Ovary (tissue), 3 donors: ENCODE measurements at regions not wholly inside any gene's neighbourhood (a gene's known extent, or its start where the extent isn't known, plus 50 kb on each side); places are given as distances from the start of the nearest gene placed in this dataset.

Source experiments
- CTCF ChIP-seq, 3 donors: fragments of 450-650 bp in 2 of 3; fragments of 200-600 bp in 1 of 3; IDR thresholded peaks; one replicate each; pipeline versions ENCODE4 v1.5.1 to v1.8.0; 2016 to 2022; ENCODE audit warnings: antibody characterized with exemption in 3 of 3, mild to moderate bottlenecking in 1 of 3
- EP300 ChIP-seq: sonication (generic); formaldehyde crosslinking; IDR thresholded peaks from one replicate; pipeline ENCODE4 v1.6.1; 2017; ENCODE audit warnings: antibody characterized with exemption
- POLR2A ChIP-seq: fragments of 450-650 bp; IDR thresholded peaks from one replicate; pipeline ENCODE4 v1.6.1; 2017; ENCODE audit warnings: antibody characterized with exemption, mild to moderate bottlenecking, moderate library complexity
- donor health status: DM: no; HTN: no; CAD: no.

DNA sequence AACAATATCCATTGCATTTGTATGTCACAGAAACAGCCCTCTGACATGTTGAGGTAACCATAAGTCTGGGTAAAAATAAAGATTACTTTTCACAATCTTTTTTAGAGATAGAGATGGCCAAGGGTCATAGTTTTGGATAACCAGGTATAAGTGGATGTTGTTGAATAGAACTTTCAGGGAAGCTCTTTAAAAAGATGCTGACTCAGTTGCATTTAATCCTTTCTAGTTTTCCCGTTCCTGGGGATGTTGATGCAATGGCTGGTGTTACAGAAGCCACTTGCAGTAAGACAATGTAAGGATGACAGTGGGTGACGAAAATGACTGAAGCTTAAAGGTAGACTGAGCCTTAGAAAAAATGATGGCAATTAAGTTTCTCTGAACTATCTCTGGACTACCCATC is 1473.7 kb downstream of the AACS start:
- TF ChIP-seq CTCF (IDR thresholded peaks at IDR 0.05) (no peak), POLR2A (no peak), EP300 (no peak)
